Endodermal cell (in vitro differentiated cells): ENCODE measurements at regions not wholly inside any gene's neighbourhood (a gene's known extent, or its start where the extent isn't known, plus 50 kb on each side); places are given as distances from the start of the nearest gene placed in this dataset.

Source experiments
- DNase-seq: peaks from one replicate; pipeline ENCODE4 v3.0.0-alpha.2; 2017
- H3K27ac ChIP-seq: 2 replicates; pipeline ENCODE4 v1.5.1; 2013; ENCODE audit warnings: mild to moderate bottlenecking, low read depth, low read length, moderate library complexity
- H3K27me3 ChIP-seq: 2 replicates; pipeline ENCODE4 v1.6.1; 2013; ENCODE audit warnings: mild to moderate bottlenecking, low read length, moderate library complexity; ENCODE audit not compliant: insufficient read depth, control insufficient read depth, poor library complexity, severe bottlenecking
- H3K36me3 ChIP-seq: 2 replicates; pipeline ENCODE4 v1.7.0; 2013; ENCODE audit warnings: mild to moderate bottlenecking, low read length, moderate library complexity; ENCODE audit not compliant: control insufficient read depth, insufficient read depth
- H3K4me1 ChIP-seq: one replicate; pipeline ENCODE4 v1.7.0; 2013; ENCODE audit warnings: low read length; ENCODE audit not compliant: control insufficient read depth, insufficient read depth
- H3K4me3 ChIP-seq: 2 replicates; pipeline ENCODE4 v1.5.1; 2013; ENCODE audit warnings: mild to moderate bottlenecking, low read length, moderate library complexity
- H3K9ac ChIP-seq: 2 replicates; pipeline ENCODE4 v1.6.1; 2013; ENCODE audit warnings: mild to moderate bottlenecking, low read length, moderate library complexity; ENCODE audit not compliant: poor library complexity, severe bottlenecking; ENCODE audit errors: extremely low read depth
- H3K9me3 ChIP-seq: 2 replicates; pipeline ENCODE4 v1.6.1; 2013; ENCODE audit warnings: mild to moderate bottlenecking, low read length, moderate library complexity; ENCODE audit not compliant: control insufficient read depth
- H3K27ac Mint-ChIP-seq: 2 replicates; pipeline ENCODE4 v1.8.0; 2020; ENCODE audit warnings: mixed read lengths
- H3K27me3 Mint-ChIP-seq: 2 replicates; pipeline ENCODE4 v1.8.0; 2021; ENCODE audit warnings: mild to moderate bottlenecking, mixed read lengths; ENCODE audit not compliant: insufficient read depth
- H3K36me3 Mint-ChIP-seq: 2 replicates; pipeline ENCODE4 v1.8.0; 2020; ENCODE audit warnings: low read depth, mixed read lengths
- H3K4me1 Mint-ChIP-seq: 2 replicates; pipeline ENCODE4 v1.8.0; 2020; ENCODE audit warnings: mixed read lengths
- H3K4me3 Mint-ChIP-seq: 2 replicates; pipeline ENCODE4 v1.8.0; 2020; ENCODE audit warnings: mild to moderate bottlenecking, moderate library complexity, mixed read lengths
- H3K9me3 Mint-ChIP-seq: 2 replicates; pipeline ENCODE4 v1.8.0; 2020; ENCODE audit warnings: mild to moderate bottlenecking, mixed read lengths
- CTCF ChIP-seq: fragments of 200-600 bp; sonication (generic); conservative IDR thresholded peaks from 2 replicates; pipeline ENCODE4 v1.5.0; 2021; ENCODE audit warnings: antibody characterized with exemption, mild to moderate bottlenecking
- WGBS, 2 experiments: methylation state at CpG; one replicate each; pipeline versions ENCODE4 v1.1.5 to v1.1.7; 2013; ENCODE audit warnings: missing lambda C conversion rate in 2 of 2, mixed read lengths in 1 of 2; ENCODE audit not compliant: insufficient coverage in 1 of 2, insufficient read length in 1 of 2; 5-methylcytosine and 5-hydroxymethylcytosine counted together

GRCh38 chr5:86837610-86838009 is 219.9 kb downstream of the COX7C start:
- H3K9me3 Mint-ChIP-seq: no peaks in the 10 kb centered on the region
- 90 to 100% methylated on average over 1 of the region's 2 CpGs for WGBS, 2 experiments
- Histone ChIP-seq H3K9ac (no peak overlapping the region), H3K4me1 (no peaks in the 10 kb centered on the region), H3K36me3 (no peaks in the 10 kb centered on the region), H3K9me3 (no peaks in the 10 kb centered on the region), H3K27ac (no peak overlapping the region), H3K4me3 (no peak overlapping the region), H3K27me3 (no peaks in the 10 kb centered on the region)
- H3K4me1 Mint-ChIP-seq: no peaks in the 10 kb centered on the region
- DNase-seq: no peak
- H3K36me3 Mint-ChIP-seq: no peaks in the 10 kb centered on the region
- H3K27ac Mint-ChIP-seq: no peak overlapping the region
- no peak overlapping the region for H3K4me3 Mint-ChIP-seq
- TF ChIP-seq CTCF: no peak
- no peaks in the 10 kb centered on the region for H3K27me3 Mint-ChIP-seq

GRCh38 chr5:86838083-86838482 is 220.3 kb downstream of the COX7C start:
- 95 to 100% methylated on average over 2 of the region's 2 CpGs for whole genome bisulfite sequencing, 2 experiments

GRCh38 chr5:86841000-86841644 is 223.4 kb downstream of the COX7C start:
- no peak overlapping the region for H3K9ac ChIP-seq
- Mint-ChIP-seq H3K4me3 (no peak overlapping the region), H3K36me3 (no peaks in the 10 kb centered on the region), H3K27ac (no peak overlapping the region), H3K4me1 (no peaks in the 10 kb centered on the region), H3K9me3 (no peaks in the 10 kb centered on the region), H3K27me3 (no peaks in the 10 kb centered on the region)
- no peak for TF ChIP-seq CTCF
- no peaks in the 10 kb centered on the region for H3K9me3 ChIP-seq
- no peaks in the 10 kb centered on the region for H3K4me1 ChIP-seq
- H3K4me3 ChIP-seq: no peak overlapping the region
- DNase-seq: no peak
- no peaks in the 10 kb centered on the region for H3K27me3 ChIP-seq
- H3K36me3 ChIP-seq: no peaks in the 10 kb centered on the region
- 74 to 81% methylated on average over 3 of the region's 3 CpGs for WGBS, 2 experiments
- no peak overlapping the region for H3K27ac ChIP-seq

More at GRCh38 chr5:86838083-86838482, 220.3 kb downstream of the COX7C start:
- H3K27me3 Mint-ChIP-seq: no peaks in the 10 kb centered on the region
- no peak overlapping the region for H3K27ac ChIP-seq
- H3K9ac ChIP-seq: no peak overlapping the region
- H3K4me1 Mint-ChIP-seq: no peaks in the 10 kb centered on the region
- no peak overlapping the region for H3K4me3 ChIP-seq
- H3K36me3 ChIP-seq: no peaks in the 10 kb centered on the region
- no peaks in the 10 kb centered on the region for H3K4me1 ChIP-seq
- no peak overlapping the region for H3K4me3 Mint-ChIP-seq
- H3K27ac Mint-ChIP-seq: no peak overlapping the region
- H3K9me3 ChIP-seq: no peaks in the 10 kb centered on the region
- no peaks in the 10 kb centered on the region for H3K27me3 ChIP-seq
- no peaks in the 10 kb centered on the region for H3K9me3 Mint-ChIP-seq
- TF ChIP-seq CTCF: no peak
- no peak for DNase-seq
- H3K36me3 Mint-ChIP-seq: no peaks in the 10 kb centered on the region
